CD4-positive, alpha-beta T cell treated with Interleukin-4 for 4 hours (primary cell): ENCODE measurements at regions not wholly inside any gene's neighbourhood (a gene's known extent, or its start where the extent isn't known, plus 50 kb on each side); places are given as distances from the start of the nearest gene placed in this dataset.

Experiments used
- DNase-seq: peaks from one replicate; pipeline ENCODE4 v3.0.0-alpha.2; 2020

DNA sequence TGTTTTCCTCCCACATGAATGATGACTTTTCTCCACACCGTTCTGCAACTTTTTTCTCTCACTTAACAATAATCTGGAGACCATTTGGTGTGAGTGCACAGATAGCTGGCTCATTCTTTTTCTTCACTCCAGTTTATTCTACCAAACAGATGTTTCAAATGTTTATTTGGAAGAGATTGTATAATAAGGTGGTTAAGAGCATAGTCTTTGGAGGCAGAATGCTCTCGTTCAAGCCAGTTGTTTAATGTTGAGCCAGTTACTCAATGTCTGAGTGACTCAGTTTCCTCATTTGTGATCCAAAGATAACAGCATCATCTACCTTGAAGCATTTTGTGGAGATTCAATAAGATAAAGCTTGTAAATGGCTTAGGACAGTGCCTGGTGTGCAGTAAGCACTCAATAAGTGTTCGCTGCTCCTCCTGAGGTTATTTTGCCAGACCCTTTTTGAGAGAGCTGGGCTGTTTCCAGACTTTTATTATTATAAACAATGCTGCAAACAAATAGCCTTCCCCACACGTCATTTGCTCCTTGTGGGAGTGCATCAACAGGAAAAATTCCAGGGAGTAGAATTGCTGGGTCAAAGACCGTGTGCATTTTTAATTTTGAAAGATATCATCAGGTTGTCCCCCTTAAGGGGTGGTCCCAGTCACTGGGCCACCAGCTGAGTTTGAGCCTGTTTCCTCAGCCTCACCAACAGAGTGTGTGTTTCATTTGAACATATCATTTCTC is 70.6 kb downstream of the VEGFA start:
- no peak for DNase-seq

DNA sequence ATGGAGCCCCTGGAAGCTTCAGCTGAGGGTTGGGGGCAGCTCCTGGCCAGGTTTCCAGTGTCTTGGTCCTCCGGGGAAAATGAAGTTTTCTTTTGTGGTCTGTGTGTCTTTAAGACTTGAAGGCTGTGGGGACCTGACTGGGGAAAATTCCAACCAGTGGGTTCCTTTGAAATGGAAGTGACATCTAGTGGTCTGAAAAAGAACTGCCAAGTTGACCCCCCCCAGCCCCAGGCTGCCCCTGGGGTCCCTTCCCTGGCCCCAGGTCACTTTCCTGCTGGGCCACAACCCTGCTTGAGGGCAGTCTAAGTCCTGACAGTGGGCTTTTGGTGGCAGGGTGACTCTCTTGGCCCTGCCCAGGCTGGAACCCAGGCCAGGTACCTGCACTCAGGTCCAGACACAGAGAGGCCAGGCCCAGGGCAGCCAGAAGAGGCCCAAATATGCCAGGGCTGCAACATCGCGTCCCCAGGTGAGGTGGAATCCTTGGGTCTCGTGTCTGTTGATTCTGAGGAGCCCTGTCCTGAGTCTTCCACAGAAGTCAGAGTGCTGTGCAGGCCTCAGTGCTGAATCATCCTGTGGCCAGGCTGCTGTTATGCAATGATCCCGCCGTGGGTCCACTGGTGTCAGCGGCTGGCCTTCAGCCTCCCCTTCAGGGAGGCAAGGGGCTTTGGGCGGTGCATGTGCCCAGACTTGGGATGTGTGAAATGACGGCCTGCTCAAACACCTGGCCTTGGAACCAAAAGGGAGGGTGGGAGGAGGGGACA is 68.4 kb downstream of the VEGFA start:
- DNase-seq, result no peak

DNA sequence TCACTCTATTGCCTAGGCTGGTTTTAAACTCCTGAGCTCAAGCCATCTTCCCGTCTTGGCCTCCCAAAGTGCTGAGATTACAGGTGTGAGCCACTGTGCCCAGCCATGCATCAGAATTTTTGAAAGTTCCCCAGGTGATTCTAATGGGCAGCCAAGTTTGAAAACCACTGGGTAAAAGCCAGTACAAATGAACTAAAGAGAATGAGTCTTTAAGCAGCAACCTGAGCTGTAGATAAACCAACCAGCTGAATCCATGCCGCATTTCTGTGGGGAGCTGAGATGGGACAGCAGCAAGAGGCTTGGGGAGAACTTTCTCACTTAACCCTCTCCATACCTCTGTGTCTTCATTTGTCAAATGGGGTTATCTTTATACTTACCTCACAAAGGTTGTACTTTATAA is 67.5 kb downstream of the VEGFA start:
- DNase-seq, result no peak

GRCh38 chr6:43836507-43837240 is 66.7 kb downstream of the VEGFA start:
- no peak for DNase-seq
